ENCODE measurements at regions not wholly inside any gene's neighbourhood (a gene's known extent, or its start where the extent isn't known, plus 50 kb on each side); places are given as distances from the start of the nearest gene placed in this dataset.

GRCh38 chr10:22832851-22833250, 95.0 kb upstream of the ARMC3 start:
- no peaks in the 10 kb centered on the region for H3K9me3 ChIP-seq
- no peaks in the 10 kb centered on the region for H3K36me3 ChIP-seq (replicated peaks in 1 of 2; ENCODE audit: control insufficient read depth in 1 of 2, insufficient read depth in 2 of 2, low read length in 1 of 2)
- no peaks in the 10 kb centered on the region for H3F3A ChIP-seq (replicated peaks; ENCODE audit: insufficient read depth)
- H3K79me2 ChIP-seq (ENCODE audit: insufficient read depth): no peaks in the 10 kb centered on the region
- TF ChIP-seq RAD21 (IDR thresholded peaks at IDR 0.05; ENCODE audit: low read length) (no peak), RFX5 (IDR thresholded peaks at IDR 0.05; ENCODE audit: low read length) (no peak), GATA2 (CRISPR knock-in tag; IDR thresholded peaks at IDR 0.05) (no peak), JUND (IDR thresholded peaks at IDR 0.05) (no peak), ZBTB33 (IDR thresholded peaks at IDR 0.05; ENCODE audit: borderline replicate concordance, low read depth) (no peak), USF1 (IDR thresholded peaks at IDR 0.05; ENCODE audit: borderline replicate concordance, low read depth) (no peak), FOXM1 (IDR thresholded peaks at IDR 0.05; ENCODE audit: low read depth) (no peak), FOSL2 (IDR thresholded peaks at IDR 0.05; ENCODE audit: borderline replicate concordance, low read depth) (no peak), EZH2phosphoT487 (IDR thresholded peaks at IDR 0.05; ENCODE audit: borderline replicate concordance, low read depth) (no peak), CTCF (IDR thresholded peaks at IDR 0.05) (no peak), USF2 (IDR thresholded peaks at IDR 0.05; ENCODE audit: borderline replicate concordance, low read depth, low read length) (no peak), NFIC (IDR thresholded peaks at IDR 0.05; ENCODE audit: borderline replicate concordance) (no peak), FOXJ3 (CRISPR knock-in tag; IDR thresholded peaks at IDR 0.05) (no peak), REST (IDR thresholded peaks at IDR 0.05; ENCODE audit: low read depth, low read length) (no peak), TEAD4 (IDR thresholded peaks at IDR 0.05; ENCODE audit: borderline replicate concordance, insufficient read depth) (no peak), CHD2 (IDR thresholded peaks at IDR 0.05; ENCODE audit: low read length, partially characterized antibody) (no peak), TCF12 (IDR thresholded peaks at IDR 0.05) (no peak), RXRA (IDR thresholded peaks at IDR 0.05; ENCODE audit: borderline replicate concordance, low read depth) (no peak), ELF1 (IDR thresholded peaks at IDR 0.05) (no peak), MAX (IDR thresholded peaks at IDR 0.05; ENCODE audit: low read depth) (no peak)
- no peaks in the 10 kb centered on the region for H3K9me2 ChIP-seq
- 89% methylated on average over 2 of the region's 2 CpGs for WGBS (ENCODE audit: low lambda C conversion rate)
- H3K4me2 ChIP-seq: no peak overlapping the region
- H3K27ac ChIP-seq (ENCODE audit: low read depth in 2 of 2, low read length in 1 of 2): no peak overlapping the region
- POLR2A ChIA-PET: no interaction called here
- CTCF ChIA-PET: interaction anchor here (1.2 kb wide), 1 partner anchor 20 kb away, joined by 3 read pairs; no protein-coding TSS in a partner anchor
- H3K4me3 ChIP-seq (ENCODE audit: low read depth in 2 of 2, low read length in 1 of 2): no peak overlapping the region
- H3K27me3 ChIP-seq (ENCODE audit: insufficient read depth): no peaks in the 10 kb centered on the region
- H2AFZ ChIP-seq (ENCODE audit: low read depth): no peak overlapping the region
- H4K20me1 ChIP-seq (ENCODE audit: insufficient read depth): no peaks in the 10 kb centered on the region
- DNase-seq: no peak
- H3K9ac ChIP-seq: no peak overlapping the region
- H3K4me1 ChIP-seq (ENCODE audit: control insufficient read depth in 1 of 2, insufficient read depth in 2 of 2, low read depth in 1 of 2, low read length in 1 of 2): no peaks in the 10 kb centered on the region

Measured in SK-N-SH (cell line).